ENCODE measurements at regions not wholly inside any gene's neighbourhood (a gene's known extent, or its start where the extent isn't known, plus 50 kb on each side); places are given as distances from the start of the nearest gene placed in this dataset.

DNA sequence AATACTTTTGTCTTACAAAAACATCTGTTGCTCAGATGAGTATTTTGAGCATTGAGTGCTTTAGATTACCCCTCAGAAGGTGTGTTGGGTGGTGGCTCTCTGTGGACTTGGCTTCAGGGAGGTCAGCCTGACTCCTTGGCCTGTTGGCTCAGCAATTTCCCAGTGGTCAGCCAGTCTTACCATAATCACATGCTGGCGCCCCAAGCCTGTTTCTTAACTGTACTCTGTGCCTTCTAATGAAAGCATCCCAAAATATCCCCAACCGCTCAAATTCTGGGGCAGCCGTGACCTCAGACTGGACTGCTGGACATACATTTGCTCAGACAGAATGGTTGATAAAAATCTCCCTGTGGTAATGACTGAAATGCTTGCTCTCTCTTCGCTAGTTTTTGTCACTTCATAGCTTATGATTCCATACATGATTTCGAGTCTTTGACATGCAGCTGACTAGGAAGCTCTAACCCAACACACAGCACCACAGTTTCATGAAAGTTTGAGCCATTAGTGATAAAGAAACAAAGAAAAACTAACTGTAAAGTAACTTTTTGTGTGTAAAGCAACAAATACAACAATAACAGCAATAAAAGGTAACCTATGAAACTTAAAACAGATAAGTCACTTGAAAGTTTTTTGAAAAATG lies 562.2 kb upstream of the MEF2C start:
- WGBS, 2 experiments (ENCODE audit: low coverage in 1 of 2, low lambda C conversion rate in 2 of 2, missing lambda C conversion rate in 2 of 2): 87 to 89% methylated on average over 5 of the region's 5 CpGs
- H3K9me2 ChIP-seq (ENCODE audit: insufficient read depth): no peaks in the 10 kb centered on the region
- TF ChIP-seq EZH2 (IDR thresholded peaks at IDR 0.05; ENCODE audit: insufficient read depth, poor library complexity, severe bottlenecking) (no peak), EZH2phosphoT487 (IDR thresholded peaks at IDR 0.05; ENCODE audit: insufficient read depth, low read depth) (no peak)
- no peaks in the 10 kb centered on the region for H3K79me2 ChIP-seq (ENCODE audit: insufficient read depth)
- H4K20me1 ChIP-seq (ENCODE audit: insufficient read depth): no peaks in the 10 kb centered on the region
- DNase-seq: no peak
- H3K36me3 ChIP-seq (ENCODE audit: low read depth): no peaks in the 10 kb centered on the region
- no peak overlapping the region for H2AFZ ChIP-seq
- H3K9ac ChIP-seq: no peak overlapping the region
- in situ Hi-C loops (cut with MboI): no loop called here
- no peak overlapping the region for H3K27ac ChIP-seq
- H3K27me3 ChIP-seq (replicated peaks; ENCODE audit: insufficient read depth): no peaks in the 10 kb centered on the region
- no peaks in the 10 kb centered on the region for H3K9me3 ChIP-seq (ENCODE audit: low read depth)
- no peak overlapping the region for H3K4me3 ChIP-seq
- no peaks in the 10 kb centered on the region for H3K4me1 ChIP-seq (ENCODE audit: insufficient read depth)
- H3F3A ChIP-seq (ENCODE audit: insufficient read depth): no peaks in the 10 kb centered on the region
- no peak overlapping the region for H3K4me2 ChIP-seq (ENCODE audit: unreplicated experiment)

DNA sequence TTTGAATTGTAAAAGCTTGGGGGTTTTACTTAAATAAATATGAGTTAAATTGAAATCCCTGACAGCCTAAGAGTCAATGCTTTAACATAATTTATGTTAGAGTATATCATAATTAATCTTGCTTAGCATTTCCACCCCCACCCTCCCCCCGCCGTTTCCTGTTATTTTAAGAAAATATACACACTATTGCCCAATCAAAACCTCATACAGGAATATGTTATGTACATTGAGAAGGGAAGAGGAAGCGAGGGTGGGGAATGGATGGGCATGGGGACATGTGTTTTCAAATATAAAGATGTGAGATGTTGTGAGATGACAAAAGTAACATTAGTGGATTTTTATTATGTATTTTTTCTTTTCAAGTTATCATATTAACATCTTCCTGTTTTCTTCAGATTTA lies 561.1 kb upstream of the MEF2C start:
- H3K79me2 ChIP-seq (ENCODE audit: insufficient read depth): no peaks in the 10 kb centered on the region
- H3K36me3 ChIP-seq (ENCODE audit: low read depth): no peaks in the 10 kb centered on the region
- WGBS, 2 experiments (ENCODE audit: low coverage in 1 of 2, low lambda C conversion rate in 2 of 2, missing lambda C conversion rate in 2 of 2): 59 to 72% methylated on average over 3 of the region's 3 CpGs
- no peaks in the 10 kb centered on the region for H3K27me3 ChIP-seq (replicated peaks; ENCODE audit: insufficient read depth)
- no peak for TF ChIP-seq EZH2 (IDR thresholded peaks at IDR 0.05; ENCODE audit: insufficient read depth, poor library complexity, severe bottlenecking)
- no peak for TF ChIP-seq EZH2phosphoT487 (IDR thresholded peaks at IDR 0.05; ENCODE audit: insufficient read depth, low read depth)
- no peak for DNase-seq
- H3K4me2 ChIP-seq (ENCODE audit: unreplicated experiment): no peak overlapping the region
- H3K9ac ChIP-seq: no peak overlapping the region
- H3K9me3 ChIP-seq (ENCODE audit: low read depth): no peaks in the 10 kb centered on the region
- no peak overlapping the region for H3K4me3 ChIP-seq
- H3F3A ChIP-seq (ENCODE audit: insufficient read depth): no peaks in the 10 kb centered on the region
- no peaks in the 10 kb centered on the region for H4K20me1 ChIP-seq (ENCODE audit: insufficient read depth)
- H3K4me1 ChIP-seq (ENCODE audit: insufficient read depth): no peaks in the 10 kb centered on the region
- no peaks in the 10 kb centered on the region for H3K9me2 ChIP-seq (ENCODE audit: insufficient read depth)
- no peak overlapping the region for H3K27ac ChIP-seq
- no peak overlapping the region for H2AFZ ChIP-seq
- in situ Hi-C loops (cut with MboI): no loop called here

DNA sequence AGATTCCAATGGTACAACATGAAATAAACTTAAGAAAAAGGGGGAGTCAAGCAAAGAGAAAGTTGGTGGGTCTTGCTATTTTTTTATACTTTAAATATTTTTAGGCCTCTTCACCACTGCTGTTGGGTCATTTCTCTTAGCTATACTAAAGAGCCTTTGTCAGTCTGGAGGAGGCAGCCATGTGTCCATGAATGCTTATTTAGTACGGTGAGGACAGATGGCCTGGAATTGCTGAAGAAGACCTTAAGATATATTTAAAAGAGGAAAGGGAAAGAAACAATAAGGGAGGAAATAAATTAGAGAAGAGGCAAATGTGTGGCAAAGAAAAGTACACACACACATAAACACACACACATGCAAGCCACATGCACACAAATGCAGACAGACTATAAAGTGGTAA lies 560.5 kb upstream of the MEF2C start:
- no peak overlapping the region for H3K4me2 ChIP-seq (ENCODE audit: unreplicated experiment)
- no peaks in the 10 kb centered on the region for H3F3A ChIP-seq (ENCODE audit: insufficient read depth)
- no peak overlapping the region for H3K4me3 ChIP-seq
- H3K27ac ChIP-seq: no peak overlapping the region
- H3K9me2 ChIP-seq (ENCODE audit: insufficient read depth): no peaks in the 10 kb centered on the region
- H3K27me3 ChIP-seq (replicated peaks; ENCODE audit: insufficient read depth): no peaks in the 10 kb centered on the region
- TF ChIP-seq EZH2 (IDR thresholded peaks at IDR 0.05; ENCODE audit: insufficient read depth, poor library complexity, severe bottlenecking): no peak
- no peak for TF ChIP-seq EZH2phosphoT487 (IDR thresholded peaks at IDR 0.05; ENCODE audit: insufficient read depth, low read depth)
- no peak overlapping the region for H3K9ac ChIP-seq
- no peak overlapping the region for H2AFZ ChIP-seq
- no peaks in the 10 kb centered on the region for H3K4me1 ChIP-seq (ENCODE audit: insufficient read depth)
- H3K79me2 ChIP-seq (ENCODE audit: insufficient read depth): no peaks in the 10 kb centered on the region
- H3K36me3 ChIP-seq (ENCODE audit: low read depth): no peaks in the 10 kb centered on the region
- WGBS, 2 experiments (ENCODE audit: low coverage in 1 of 2, low lambda C conversion rate in 2 of 2, missing lambda C conversion rate in 2 of 2): 64 to 71% methylated on average over 1 of the region's 1 CpG
- in situ Hi-C loops (cut with MboI): no loop called here
- DNase-seq: no peak
- no peaks in the 10 kb centered on the region for H4K20me1 ChIP-seq (ENCODE audit: insufficient read depth)
- no peaks in the 10 kb centered on the region for H3K9me3 ChIP-seq (ENCODE audit: low read depth)

DNA sequence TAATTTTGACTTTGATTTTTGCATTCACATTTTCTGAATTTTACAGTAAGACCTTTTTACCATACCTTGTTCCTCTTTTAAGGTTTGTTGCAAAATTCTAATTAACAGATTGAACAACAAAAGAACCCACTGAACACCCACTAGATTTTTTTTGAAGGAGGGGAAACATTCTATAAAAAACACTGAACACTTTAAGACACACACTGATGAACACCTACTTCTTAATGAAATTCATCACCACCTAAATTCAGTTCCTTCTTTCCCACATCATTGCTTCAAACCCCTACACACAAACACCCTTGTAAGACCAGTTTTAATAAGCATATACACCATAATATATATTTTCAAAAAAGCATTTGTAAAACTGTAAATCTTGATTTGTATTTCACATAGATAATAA lies 559.0 kb upstream of the MEF2C start:
- Histone ChIP-seq H3K27ac (no peak overlapping the region), H2AFZ (no peak overlapping the region), H3K79me2 (ENCODE audit: insufficient read depth) (no peaks in the 10 kb centered on the region), H3K9me2 (ENCODE audit: insufficient read depth) (no peaks in the 10 kb centered on the region), H3K27me3 (replicated peaks; ENCODE audit: insufficient read depth) (no peaks in the 10 kb centered on the region), H4K20me1 (ENCODE audit: insufficient read depth) (no peaks in the 10 kb centered on the region), H3F3A (ENCODE audit: insufficient read depth) (no peaks in the 10 kb centered on the region), H3K4me1 (ENCODE audit: insufficient read depth) (no peaks in the 10 kb centered on the region), H3K36me3 (ENCODE audit: low read depth) (no peaks in the 10 kb centered on the region), H3K4me3 (no peak overlapping the region), H3K9me3 (ENCODE audit: low read depth) (no peaks in the 10 kb centered on the region), H3K4me2 (ENCODE audit: unreplicated experiment) (no peak overlapping the region), H3K9ac (no peak overlapping the region)
- TF ChIP-seq EZH2 (IDR thresholded peaks at IDR 0.05; ENCODE audit: insufficient read depth, poor library complexity, severe bottlenecking) (no peak), EZH2phosphoT487 (IDR thresholded peaks at IDR 0.05; ENCODE audit: insufficient read depth, low read depth) (no peak)
- in situ Hi-C loops (cut with MboI): no loop called here
- DNase-seq: no peak

DNA sequence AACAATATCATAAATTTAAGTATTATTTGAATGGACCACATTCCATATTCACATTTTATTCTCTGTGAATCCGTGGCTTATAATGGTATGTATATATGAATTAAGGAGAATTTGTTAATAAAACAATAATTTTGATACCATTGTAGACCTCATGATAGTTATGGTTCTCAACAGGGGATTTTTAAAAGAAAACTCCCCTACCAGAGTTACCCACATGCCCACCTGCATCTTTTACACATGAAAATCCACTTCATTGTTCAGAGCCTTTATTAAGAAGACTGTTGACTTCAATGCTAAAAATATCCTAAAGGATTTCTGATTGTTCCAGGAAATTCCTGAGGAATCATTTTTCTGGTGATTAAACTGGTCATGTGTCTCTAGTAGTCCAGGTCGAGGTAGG lies 557.7 kb upstream of the MEF2C start:
- Histone ChIP-seq H3K36me3 (ENCODE audit: low read depth) (no peaks in the 10 kb centered on the region), H3K27me3 (replicated peaks; ENCODE audit: insufficient read depth) (no peaks in the 10 kb centered on the region), H3K27ac (no peak overlapping the region), H3K9me2 (ENCODE audit: insufficient read depth) (no peaks in the 10 kb centered on the region), H3K4me3 (no peak overlapping the region), H3K79me2 (ENCODE audit: insufficient read depth) (no peaks in the 10 kb centered on the region), H3F3A (ENCODE audit: insufficient read depth) (no peaks in the 10 kb centered on the region), H3K9ac (no peak overlapping the region), H3K4me2 (ENCODE audit: unreplicated experiment) (no peak overlapping the region), H3K9me3 (ENCODE audit: low read depth) (no peaks in the 10 kb centered on the region), H3K4me1 (ENCODE audit: insufficient read depth) (no peaks in the 10 kb centered on the region), H2AFZ (no peak overlapping the region), H4K20me1 (ENCODE audit: insufficient read depth) (no peaks in the 10 kb centered on the region)
- in situ Hi-C loops (cut with MboI): no loop called here
- DNase-seq: no peak
- whole genome bisulfite sequencing, 2 experiments (ENCODE audit: low coverage in 1 of 2, low lambda C conversion rate in 2 of 2, missing lambda C conversion rate in 2 of 2): 76 to 85% methylated on average over 2 of the region's 2 CpGs
- TF ChIP-seq EZH2 (IDR thresholded peaks at IDR 0.05; ENCODE audit: insufficient read depth, poor library complexity, severe bottlenecking): no peak
- no peak for TF ChIP-seq EZH2phosphoT487 (IDR thresholded peaks at IDR 0.05; ENCODE audit: insufficient read depth, low read depth)
